AG04449 (cell line): ENCODE measurements at regions not wholly inside any gene's neighbourhood (a gene's known extent, or its start where the extent isn't known, plus 50 kb on each side); places are given as distances from the start of the nearest gene placed in this dataset.

ENCODE experiments used
- CTCF ChIA-PET: fragments of 350-600 bp; formaldehyde crosslinking; extraction: SDS; loops from one replicate; lab custom pipeline; 2021; ENCODE audit warnings: antibody characterized with exemption; lab: Yijun Ruan, JAX
- POLR2A ChIA-PET: fragments of 400-600, 350-600 bp; formaldehyde crosslinking; extraction: SDS; loops from one replicate; lab custom pipeline; 2020; ENCODE audit warnings: antibody characterized with exemption, inconsistent platforms; lab: Yijun Ruan, JAX
- DNase-seq: peaks from one replicate; pipeline ENCODE4 v3.0.0-alpha.2; 2010; ENCODE audit warnings: low read depth, low spot score
- H3K4me3 ChIP-seq: 2 replicates; pipeline ENCODE4 v1.5.1; 2011; ENCODE audit warnings: low read depth, mild to moderate bottlenecking, control low read depth, low read length
- TF ChIP-seq, protein P1 (sequence below): IDR thresholded peaks from one replicate; pipeline ENCODE4 v1.5.1; 2011; ENCODE audit warnings: mild to moderate bottlenecking, moderate library complexity, low read length, control low read depth, inconsistent platforms; ENCODE audit not compliant: insufficient read depth; ENCODE audit errors: missing control alignments

DNA sequence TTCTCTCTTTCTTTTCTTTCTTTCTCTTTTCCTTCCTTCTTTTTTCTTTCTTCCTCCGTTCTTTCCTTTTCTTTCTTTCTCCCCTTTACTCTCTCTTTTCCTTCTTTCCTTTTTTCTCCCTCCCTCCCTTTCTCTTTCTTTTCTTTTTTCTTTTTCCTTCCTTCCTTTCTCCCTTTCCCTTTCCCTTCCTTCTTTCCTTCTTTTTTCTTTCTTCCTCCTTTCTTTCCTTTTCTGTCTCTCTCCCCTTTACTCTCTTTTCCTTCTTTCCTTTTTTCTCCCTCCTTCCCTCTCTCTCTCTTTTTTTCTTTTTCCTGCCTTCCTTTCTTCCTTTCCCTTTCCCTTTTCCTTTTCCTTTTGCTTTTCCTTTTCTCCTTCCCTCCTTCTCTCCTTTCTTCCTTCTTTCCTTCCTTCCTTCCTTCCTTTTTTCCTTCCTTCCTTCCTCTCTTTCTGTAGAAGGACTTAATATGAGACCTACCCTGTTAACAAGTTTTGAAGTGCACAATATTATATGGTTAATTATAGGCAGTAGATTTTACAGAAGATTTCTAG, 142.7 kb upstream of the CD180 start:
- ChIA-PET POLR2A (no interaction called here), CTCF (no interaction called here)
- DNase-seq: no peak
- TF ChIP-seq, protein P1, sequence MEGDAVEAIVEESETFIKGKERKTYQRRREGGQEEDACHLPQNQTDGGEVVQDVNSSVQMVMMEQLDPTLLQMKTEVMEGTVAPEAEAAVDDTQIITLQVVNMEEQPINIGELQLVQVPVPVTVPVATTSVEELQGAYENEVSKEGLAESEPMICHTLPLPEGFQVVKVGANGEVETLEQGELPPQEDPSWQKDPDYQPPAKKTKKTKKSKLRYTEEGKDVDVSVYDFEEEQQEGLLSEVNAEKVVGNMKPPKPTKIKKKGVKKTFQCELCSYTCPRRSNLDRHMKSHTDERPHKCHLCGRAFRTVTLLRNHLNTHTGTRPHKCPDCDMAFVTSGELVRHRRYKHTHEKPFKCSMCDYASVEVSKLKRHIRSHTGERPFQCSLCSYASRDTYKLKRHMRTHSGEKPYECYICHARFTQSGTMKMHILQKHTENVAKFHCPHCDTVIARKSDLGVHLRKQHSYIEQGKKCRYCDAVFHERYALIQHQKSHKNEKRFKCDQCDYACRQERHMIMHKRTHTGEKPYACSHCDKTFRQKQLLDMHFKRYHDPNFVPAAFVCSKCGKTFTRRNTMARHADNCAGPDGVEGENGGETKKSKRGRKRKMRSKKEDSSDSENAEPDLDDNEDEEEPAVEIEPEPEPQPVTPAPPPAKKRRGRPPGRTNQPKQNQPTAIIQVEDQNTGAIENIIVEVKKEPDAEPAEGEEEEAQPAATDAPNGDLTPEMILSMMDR: no peak
- H3K4me3 ChIP-seq: no peak overlapping the region

DNA sequence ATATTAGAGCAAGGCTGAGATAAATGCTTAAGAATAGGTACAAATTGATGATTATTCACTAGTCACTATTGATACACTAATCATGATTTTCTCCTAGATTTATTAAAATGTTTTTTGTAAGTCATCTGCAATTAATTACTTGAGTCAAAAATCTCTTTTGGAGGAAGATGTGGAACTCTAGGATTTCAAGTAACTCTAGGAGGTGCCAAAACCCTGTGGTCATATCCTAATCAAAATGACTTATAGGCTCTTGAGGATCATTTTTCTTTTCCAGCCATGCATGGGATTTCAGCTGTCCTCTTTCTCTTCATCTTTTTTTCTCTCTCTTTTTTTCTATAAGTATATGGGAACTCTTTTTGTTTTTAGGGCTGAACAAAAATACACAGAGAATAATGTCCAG, 141.8 kb upstream of the CD180 start:
- CTCF ChIA-PET: no interaction called here
- no peak for DNase-seq
- TF ChIP-seq, protein P1: no peak
- no peak overlapping the region for H3K4me3 ChIP-seq
- POLR2A ChIA-PET: no interaction called here

DNA sequence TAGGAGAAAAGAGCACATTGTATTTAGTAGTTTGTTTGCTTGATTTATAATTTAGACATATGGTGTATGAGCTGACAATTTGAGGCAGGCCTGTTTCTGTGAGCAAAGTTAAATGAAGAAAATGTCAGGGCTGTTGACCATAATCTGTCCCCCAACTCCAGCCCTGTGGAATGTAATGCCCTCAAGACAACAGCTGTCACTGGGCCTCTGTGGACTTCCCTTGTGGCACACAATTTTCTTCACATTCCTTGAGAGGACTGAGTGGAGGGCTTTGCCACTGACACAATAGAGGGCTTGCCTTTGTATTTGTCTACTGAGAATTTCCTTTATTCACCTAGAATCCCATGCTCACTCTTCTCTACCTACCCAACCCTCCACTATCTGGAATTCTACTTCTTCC, 141.2 kb upstream of the CD180 start:
- POLR2A ChIA-PET: no interaction called here
- H3K4me3 ChIP-seq: no peak overlapping the region
- DNase-seq: no peak
- TF ChIP-seq, protein P1: no peak
- CTCF ChIA-PET: no interaction called here

DNA sequence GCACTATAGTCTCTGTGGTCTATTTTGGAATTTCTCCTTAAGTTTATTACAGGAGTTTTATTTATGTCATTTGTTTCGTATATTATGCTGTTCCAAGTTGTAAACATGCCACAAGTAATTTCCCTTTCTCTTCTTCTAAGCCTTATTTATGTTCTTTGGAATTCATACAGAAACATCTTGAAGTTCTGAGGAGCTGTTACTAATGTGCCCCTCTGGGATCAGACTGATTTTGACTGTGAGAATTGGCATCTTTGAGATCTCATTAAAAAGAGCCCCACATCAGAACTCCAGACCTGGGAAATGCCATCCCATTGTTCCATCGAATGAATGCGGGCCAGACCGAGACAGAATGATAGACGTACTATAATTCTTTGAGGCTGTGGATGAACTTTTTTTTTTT, 138.8 kb upstream of the CD180 start:
- ChIA-PET CTCF (no interaction called here), POLR2A (no interaction called here)
- H3K4me3 ChIP-seq: no peak overlapping the region
- TF ChIP-seq, protein P1: no peak
- DNase-seq: no peak

DNA sequence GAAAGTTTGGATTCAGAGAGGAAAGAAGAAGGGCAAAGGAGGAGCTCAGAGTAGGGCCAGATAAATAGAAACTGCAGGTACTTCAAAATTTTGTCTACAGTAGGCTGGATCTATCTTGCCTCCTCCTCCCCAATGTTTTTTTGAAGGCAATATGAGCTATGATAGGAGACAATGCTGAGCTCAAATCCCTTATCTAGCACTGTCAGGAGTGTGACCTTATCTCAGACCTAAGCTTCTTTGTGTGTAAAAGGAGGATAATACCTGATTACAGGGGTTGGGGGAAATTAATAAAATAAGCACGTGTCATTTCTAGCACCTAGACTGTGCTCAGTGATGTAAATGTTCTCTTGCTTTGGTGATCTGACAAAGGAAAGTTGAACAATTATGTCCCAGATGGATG, 137.8 kb upstream of the CD180 start:
- TF ChIP-seq, protein P1: no peak
- POLR2A ChIA-PET: no interaction called here
- DNase-seq: no peak
- CTCF ChIA-PET: interaction anchor here (1.0 kb wide), 1 partner anchor 952 kb away, joined by 3 read pairs; no protein-coding TSS in a partner anchor
- no peak overlapping the region for H3K4me3 ChIP-seq

DNA sequence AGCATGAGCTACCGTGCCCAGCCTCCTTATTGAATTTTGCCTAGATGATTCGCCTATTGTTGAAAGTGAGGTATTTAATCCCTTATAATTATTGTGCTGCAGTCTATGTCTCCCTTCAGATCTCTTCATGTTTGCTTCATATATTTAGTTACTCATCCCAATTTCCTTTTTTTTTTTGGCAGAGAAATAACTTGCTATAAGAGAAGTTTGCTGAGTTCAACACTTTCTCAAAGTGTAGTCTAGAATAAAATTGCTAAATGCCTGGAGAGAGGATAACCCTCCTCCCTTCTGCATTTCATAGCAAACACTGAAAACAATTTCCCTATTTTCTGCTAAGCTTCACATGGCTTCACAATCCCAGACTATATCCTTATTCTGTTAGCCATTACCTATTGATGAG, 136.6 kb upstream of the CD180 start:
- CTCF ChIA-PET: interaction anchor here (0.7 kb wide), 1 partner anchor 17 kb away, joined by 5 read pairs; no protein-coding TSS in a partner anchor
- POLR2A ChIA-PET: no interaction called here
- no peak for DNase-seq
- TF ChIP-seq, protein P1: no peak
- no peak overlapping the region for H3K4me3 ChIP-seq
